H9 (cell line): ENCODE measurements at regions not wholly inside any gene's neighbourhood (a gene's known extent, or its start where the extent isn't known, plus 50 kb on each side); places are given as distances from the start of the nearest gene placed in this dataset.
A peak's percentile ranks its signal among the peaks of the same experiment; 100 is the strongest.

Experiments
- DNase-seq: peaks from one replicate; pipeline ENCODE4 v3.0.0-alpha.2; 2017
- H2AFZ ChIP-seq: one replicate; pipeline ENCODE4 v1.6.1; 2013; ENCODE audit warnings: mild to moderate bottlenecking, low read length, control low read depth, moderate library complexity
- H2AK5ac ChIP-seq: 2 replicates; pipeline ENCODE4 v1.6.1; 2013; ENCODE audit warnings: low read length, control low read depth, mixed read lengths; ENCODE audit not compliant: insufficient read length
- H2BK120ac ChIP-seq: one replicate; pipeline ENCODE4 v1.6.1; 2013; ENCODE audit warnings: low read depth, mild to moderate bottlenecking, low read length, control low read depth, inconsistent platforms; ENCODE audit not compliant: poor library complexity, severe bottlenecking
- H2BK12ac ChIP-seq: 2 replicates; pipeline ENCODE4 v1.6.1; 2013; ENCODE audit warnings: low read length, control low read depth, mixed read lengths, low read depth; ENCODE audit not compliant: insufficient read length
- H2BK15ac ChIP-seq: 2 replicates; pipeline ENCODE4 v1.6.1; 2013; ENCODE audit warnings: low read depth, low read length, control low read depth
- H2BK20ac ChIP-seq: one replicate; pipeline ENCODE4 v1.6.1; 2013; ENCODE audit warnings: low read depth, mild to moderate bottlenecking, low read length, control low read depth, inconsistent platforms; ENCODE audit not compliant: poor library complexity, severe bottlenecking
- H2BK5ac ChIP-seq: 2 replicates; pipeline ENCODE4 v1.6.1; 2013; ENCODE audit warnings: low read length, control low read depth, mixed read lengths; ENCODE audit not compliant: insufficient read length
- H3K14ac ChIP-seq: 2 replicates; pipeline ENCODE4 v1.6.1; 2013; ENCODE audit warnings: low read length, control low read depth; ENCODE audit not compliant: insufficient read depth
- H3K18ac ChIP-seq: 2 replicates; pipeline ENCODE4 v1.6.1; 2013; ENCODE audit warnings: low read depth, mild to moderate bottlenecking, mixed read lengths, low read length, control low read depth; ENCODE audit not compliant: insufficient read length
- H3K23ac ChIP-seq: 2 replicates; pipeline ENCODE4 v1.6.1; 2013; ENCODE audit warnings: low read length, control low read depth, mixed read lengths, low read depth; ENCODE audit not compliant: insufficient read length
- H3K23me2 ChIP-seq: 2 replicates; pipeline ENCODE4 v1.6.1; 2013; ENCODE audit warnings: low read depth, mild to moderate bottlenecking, mixed read lengths, low read length, control low read depth; ENCODE audit not compliant: insufficient read length, poor library complexity, severe bottlenecking
- H3K27ac ChIP-seq: 2 replicates; pipeline ENCODE4 v1.5.1; 2013; ENCODE audit warnings: low read length, control low read depth, mixed read lengths, low read depth; ENCODE audit not compliant: insufficient read length
- H3K27me3 ChIP-seq: 2 replicates; pipeline ENCODE4 v1.6.1; 2013; ENCODE audit warnings: low read length, control low read depth, inconsistent platforms; ENCODE audit not compliant: insufficient read depth
- H3K4ac ChIP-seq: 2 replicates; pipeline ENCODE4 v1.6.1; 2013; ENCODE audit warnings: low read depth, mild to moderate bottlenecking, control low read depth, inconsistent platforms, low read length, moderate library complexity
- H3K4me1 ChIP-seq: 2 replicates; pipeline ENCODE4 v1.6.1; 2013; ENCODE audit warnings: low read length, control low read depth, inconsistent platforms; ENCODE audit not compliant: insufficient read depth
- H3K4me2 ChIP-seq: 2 replicates; pipeline ENCODE4 v1.6.1; 2013; ENCODE audit warnings: low read length, control low read depth, mixed read lengths; ENCODE audit not compliant: insufficient read length, insufficient read depth
- H3K56ac ChIP-seq: 2 replicates; pipeline ENCODE4 v1.6.1; 2013; ENCODE audit warnings: low read depth, mild to moderate bottlenecking, mixed read lengths, low read length, control low read depth; ENCODE audit not compliant: insufficient read length
- H3K79me1 ChIP-seq: 2 replicates; pipeline ENCODE4 v1.6.1; 2013; ENCODE audit warnings: low read depth, mild to moderate bottlenecking, moderate library complexity, low read length, control low read depth, inconsistent platforms; ENCODE audit not compliant: insufficient read depth, poor library complexity, severe bottlenecking
- H3K79me2 ChIP-seq: 2 replicates; pipeline ENCODE4 v1.6.1; 2013; ENCODE audit warnings: low read length, control low read depth, inconsistent platforms; ENCODE audit not compliant: insufficient read depth
- H3K9ac ChIP-seq: 2 replicates; pipeline ENCODE4 v1.6.1; 2013; ENCODE audit warnings: low read length, control low read depth, mixed read lengths; ENCODE audit not compliant: insufficient read length; ENCODE audit errors: extremely low read depth
- H3K9me3 ChIP-seq: one replicate; pipeline ENCODE4 v1.6.1; 2013; ENCODE audit warnings: low read depth, low read length, inconsistent platforms; ENCODE audit not compliant: control insufficient read depth
- H3T11ph ChIP-seq: one replicate; pipeline ENCODE4 v1.6.1; 2013; ENCODE audit warnings: mild to moderate bottlenecking, low read length, control low read depth, inconsistent platforms
- H4K20me1 ChIP-seq: one replicate; pipeline ENCODE4 v1.6.1; 2013; ENCODE audit not compliant: control insufficient read depth, insufficient read length, insufficient read depth
- H4K5ac ChIP-seq: 2 replicates; pipeline ENCODE4 v1.6.1; 2013; ENCODE audit warnings: low read depth, mild to moderate bottlenecking, mixed read lengths, low read length, control low read depth; ENCODE audit not compliant: insufficient read length
- H4K8ac ChIP-seq: replicated peaks from 2 replicates; pipeline ENCODE4 v1.6.1; 2013; ENCODE audit warnings: low read length, control low read depth, mixed read lengths, low read depth; ENCODE audit not compliant: insufficient read length
- H4K91ac ChIP-seq: 2 replicates; pipeline ENCODE4 v1.6.1; 2013; ENCODE audit warnings: low read depth, mild to moderate bottlenecking, moderate library complexity, mixed read lengths, low read length, control low read depth; ENCODE audit not compliant: insufficient read length
- H3K27ac Mint-ChIP-seq, 3 experiments: 2 replicates in 2 of 3; 3 replicates in 1 of 3; pipeline ENCODE4 v1.8.0; 2020 to 2021; ENCODE audit warnings: mixed read lengths in 3 of 3, mild to moderate bottlenecking in 1 of 3, moderate library complexity in 1 of 3
- H3K27me3 Mint-ChIP-seq: 2 replicates; pipeline ENCODE4 v1.8.0; 2021; ENCODE audit warnings: low read depth, mild to moderate bottlenecking, moderate library complexity, mixed read lengths
- H3K36me3 Mint-ChIP-seq, 3 experiments: 2 replicates in 2 of 3; 3 replicates in 1 of 3; pipeline ENCODE4 v1.8.0; 2020 to 2021; ENCODE audit warnings: low read depth in 3 of 3, mixed read lengths in 3 of 3; ENCODE audit not compliant: insufficient read depth in 1 of 3
- H3K4me1 Mint-ChIP-seq, 2 experiments: 2 replicates each; pipeline ENCODE4 v1.8.0; 2020; ENCODE audit warnings: mixed read lengths in 2 of 2
- H3K4me3 Mint-ChIP-seq, 2 experiments: 2 replicates in 1 of 2; 3 replicates in 1 of 2; pipeline ENCODE4 v1.8.0; 2020 to 2021; ENCODE audit warnings: mild to moderate bottlenecking in 2 of 2, mixed read lengths in 2 of 2, moderate library complexity in 1 of 2
- H3K9me3 Mint-ChIP-seq, 2 experiments: 2 replicates in 1 of 2; 3 replicates in 1 of 2; pipeline ENCODE4 v1.8.0; 2020; ENCODE audit warnings: mild to moderate bottlenecking in 2 of 2, mixed read lengths in 2 of 2, moderate library complexity in 1 of 2
- CTCF ChIP-seq: fragments of 200-600 bp; sonication (generic); conservative IDR thresholded peaks from 3 replicates; pipeline ENCODE4 v1.8.0; 2021; ENCODE audit warnings: antibody characterized with exemption, mild to moderate bottlenecking
- WGBS: extraction: QIAGEN DNeasy Blood & Tissue Kit; methylation state at CpG from one replicate; pipeline ENCODE4 v1.1.7; 2013; ENCODE audit warnings: missing lambda C conversion rate, low lambda C conversion rate, mixed read lengths; ENCODE audit not compliant: insufficient read length; ENCODE audit errors: extremely low coverage; 5-methylcytosine and 5-hydroxymethylcytosine counted together

GRCh38 chr21:16205527-16205926 lies 475.7 kb downstream of the USP25 start:
- Histone ChIP-seq H3K18ac (no peak overlapping the region), H2BK15ac (no peak overlapping the region), H2BK120ac (no peak overlapping the region), H3K23me2 (no peaks in the 10 kb centered on the region), H2AFZ (peak overlapping the region; percentile 14), H3K79me1 (no peaks in the 10 kb centered on the region), H3K9ac (no peak overlapping the region), H3T11ph (no peak overlapping the region), H2AK5ac (no peak overlapping the region), H3K14ac (no peak overlapping the region), H3K79me2 (no peaks in the 10 kb centered on the region), H3K27ac (no peak overlapping the region), H2BK20ac (no peak overlapping the region), H4K8ac (no peak overlapping the region), H3K23ac (no peak overlapping the region), H3K27me3 (no peaks in the 10 kb centered on the region; the same call in 1 of the 2 replicates), H3K9me3 (no peaks in the 10 kb centered on the region), H3K4ac (no peak overlapping the region), H2BK12ac (no peak overlapping the region), H4K20me1 (no peaks in the 10 kb centered on the region), H4K91ac (no peak overlapping the region), H4K5ac (no peak overlapping the region), H2BK5ac (no peak overlapping the region), H3K4me2 (no peak overlapping the region), H3K56ac (no peak overlapping the region), H3K4me1 (no peaks in the 10 kb centered on the region)
- no CpG with 5 or more reads among the region's 3 CpGs for WGBS
- Mint-ChIP-seq H3K36me3 (no peaks in the 10 kb centered on the region), H3K9me3 (no peaks in the 10 kb centered on the region), H3K4me3 (no peak overlapping the region), H3K4me1 (no peaks in the 10 kb centered on the region; a peak in 1 of 4 replicates), H3K27me3 (peaks cover 1% of the 10 kb centered on the region; the same call in 1 of the 2 replicates), H3K27ac (no peak overlapping the region; a peak in 1 of 7 replicates)
- no peak for TF ChIP-seq CTCF
- DNase-seq, result no peak
